ENCODE measurements at regions not wholly inside any gene's neighbourhood (a gene's known extent, or its start where the extent isn't known, plus 50 kb on each side); places are given as distances from the start of the nearest gene placed in this dataset.

DNA sequence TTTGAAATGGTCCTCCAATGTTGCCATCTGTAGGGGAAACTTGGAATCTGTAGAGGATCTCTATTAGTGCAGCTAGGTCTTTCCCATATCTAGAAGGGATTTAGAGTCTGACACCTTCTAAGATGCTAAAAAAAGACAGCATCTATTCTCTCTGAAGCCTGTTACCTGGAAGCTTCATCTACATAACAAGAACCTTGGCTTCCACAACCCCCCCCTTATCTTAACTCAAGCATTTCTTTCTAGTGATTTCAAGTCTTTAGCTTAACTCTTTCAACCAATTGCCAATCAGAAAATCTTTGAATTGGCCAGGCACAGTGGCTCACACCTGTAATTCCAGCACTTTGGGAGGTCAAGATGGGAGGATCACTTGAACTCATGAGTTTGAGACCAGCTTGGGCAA is 543.3 kb downstream of the TRHDE start:
- no peaks in the 10 kb centered on the region for H3K9me2 ChIP-seq (ENCODE audit: low read depth, low read length)
- H3F3A ChIP-seq (ENCODE audit: insufficient read depth, low read length), result no peaks in the 10 kb centered on the region
- H4K20me1 ChIP-seq (ENCODE audit: insufficient read depth, low read length), result no peaks in the 10 kb centered on the region
- no peaks in the 10 kb centered on the region for H3K4me1 ChIP-seq (ENCODE audit: insufficient read depth, low read length, severe bottlenecking)
- H3K27ac ChIP-seq (ENCODE audit: low read depth, low read length, poor library complexity, severe bottlenecking), result no peak overlapping the region
- H3K4me2 ChIP-seq (ENCODE audit: low read length), result no peak overlapping the region
- H3K79me2 ChIP-seq (ENCODE audit: insufficient read depth, low read length), result no peaks in the 10 kb centered on the region
- no peaks in the 10 kb centered on the region for H3K36me3 ChIP-seq (ENCODE audit: insufficient read depth, low read length)
- no peak overlapping the region for H3K4me3 ChIP-seq (ENCODE audit: low read depth, low read length, poor library complexity, severe bottlenecking)
- no peaks in the 10 kb centered on the region for H3K9me3 ChIP-seq (ENCODE audit: low read length)
- H2AFZ ChIP-seq (ENCODE audit: low read length), result no peak overlapping the region
- H3K27me3 ChIP-seq (ENCODE audit: insufficient read depth, low read length), result no peaks in the 10 kb centered on the region
- TF ChIP-seq EZH2 (IDR thresholded peaks at IDR 0.05; ENCODE audit: borderline replicate concordance, low read length), result no peak
- TF ChIP-seq, protein P1, sequence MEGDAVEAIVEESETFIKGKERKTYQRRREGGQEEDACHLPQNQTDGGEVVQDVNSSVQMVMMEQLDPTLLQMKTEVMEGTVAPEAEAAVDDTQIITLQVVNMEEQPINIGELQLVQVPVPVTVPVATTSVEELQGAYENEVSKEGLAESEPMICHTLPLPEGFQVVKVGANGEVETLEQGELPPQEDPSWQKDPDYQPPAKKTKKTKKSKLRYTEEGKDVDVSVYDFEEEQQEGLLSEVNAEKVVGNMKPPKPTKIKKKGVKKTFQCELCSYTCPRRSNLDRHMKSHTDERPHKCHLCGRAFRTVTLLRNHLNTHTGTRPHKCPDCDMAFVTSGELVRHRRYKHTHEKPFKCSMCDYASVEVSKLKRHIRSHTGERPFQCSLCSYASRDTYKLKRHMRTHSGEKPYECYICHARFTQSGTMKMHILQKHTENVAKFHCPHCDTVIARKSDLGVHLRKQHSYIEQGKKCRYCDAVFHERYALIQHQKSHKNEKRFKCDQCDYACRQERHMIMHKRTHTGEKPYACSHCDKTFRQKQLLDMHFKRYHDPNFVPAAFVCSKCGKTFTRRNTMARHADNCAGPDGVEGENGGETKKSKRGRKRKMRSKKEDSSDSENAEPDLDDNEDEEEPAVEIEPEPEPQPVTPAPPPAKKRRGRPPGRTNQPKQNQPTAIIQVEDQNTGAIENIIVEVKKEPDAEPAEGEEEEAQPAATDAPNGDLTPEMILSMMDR (IDR thresholded peaks at IDR 0.05; ENCODE audit: low read length), result no peak
- H3K9ac ChIP-seq (ENCODE audit: low read length), result no peak overlapping the region

DNA sequence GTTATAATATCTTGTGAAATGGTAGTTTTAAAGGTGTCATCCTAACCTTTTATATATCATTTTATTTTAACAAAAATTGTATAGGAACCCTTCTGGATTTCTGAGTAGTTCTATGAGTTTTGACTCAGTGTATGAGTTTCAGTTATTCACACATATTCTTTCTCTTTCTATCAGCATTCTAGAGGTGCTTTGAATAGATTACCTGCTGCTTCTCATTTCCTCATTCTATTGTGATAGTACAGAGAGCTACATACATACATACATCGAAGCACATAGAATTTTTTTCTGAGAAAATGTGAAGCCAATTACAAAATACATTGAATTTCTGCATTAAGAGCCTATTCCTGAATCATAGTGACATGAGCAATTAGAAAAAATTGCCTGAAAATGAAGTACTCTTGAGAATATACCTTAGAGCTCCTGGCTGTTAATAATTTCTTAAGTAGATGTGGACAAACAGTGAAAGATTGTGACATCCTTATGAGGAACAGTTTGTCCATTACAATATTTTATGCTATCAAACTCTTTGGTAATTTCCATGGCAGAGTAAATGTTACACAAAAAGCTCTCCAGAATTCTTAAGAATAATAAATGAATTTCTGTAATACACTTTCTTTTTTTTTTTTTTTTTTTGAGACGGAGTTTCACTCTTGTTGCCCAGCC is 556.6 kb downstream of the TRHDE start:
- H3K79me2 ChIP-seq (ENCODE audit: insufficient read depth, low read length), result no peaks in the 10 kb centered on the region
- no peaks in the 10 kb centered on the region for H3K36me3 ChIP-seq (ENCODE audit: insufficient read depth, low read length)
- H3K27ac ChIP-seq (ENCODE audit: low read depth, low read length, poor library complexity, severe bottlenecking), result no peak overlapping the region
- H3K9me2 ChIP-seq (ENCODE audit: low read depth, low read length), result no peaks in the 10 kb centered on the region
- H4K20me1 ChIP-seq (ENCODE audit: insufficient read depth, low read length), result no peaks in the 10 kb centered on the region
- no peaks in the 10 kb centered on the region for H3K27me3 ChIP-seq (ENCODE audit: insufficient read depth, low read length)
- no peak overlapping the region for H2AFZ ChIP-seq (ENCODE audit: low read length)
- H3K4me2 ChIP-seq (ENCODE audit: low read length), result no peak overlapping the region
- TF ChIP-seq EZH2 (IDR thresholded peaks at IDR 0.05; ENCODE audit: borderline replicate concordance, low read length), result no peak
- TF ChIP-seq, protein P1 (IDR thresholded peaks at IDR 0.05; ENCODE audit: low read length), result no peak
- H3K4me3 ChIP-seq (ENCODE audit: low read depth, low read length, poor library complexity, severe bottlenecking), result no peak overlapping the region
- no peaks in the 10 kb centered on the region for H3K9me3 ChIP-seq (ENCODE audit: low read length)
- H3K4me1 ChIP-seq (ENCODE audit: insufficient read depth, low read length, severe bottlenecking), result no peaks in the 10 kb centered on the region
- H3F3A ChIP-seq (ENCODE audit: insufficient read depth, low read length), result no peaks in the 10 kb centered on the region
- no peak overlapping the region for H3K9ac ChIP-seq (ENCODE audit: low read length)

DNA sequence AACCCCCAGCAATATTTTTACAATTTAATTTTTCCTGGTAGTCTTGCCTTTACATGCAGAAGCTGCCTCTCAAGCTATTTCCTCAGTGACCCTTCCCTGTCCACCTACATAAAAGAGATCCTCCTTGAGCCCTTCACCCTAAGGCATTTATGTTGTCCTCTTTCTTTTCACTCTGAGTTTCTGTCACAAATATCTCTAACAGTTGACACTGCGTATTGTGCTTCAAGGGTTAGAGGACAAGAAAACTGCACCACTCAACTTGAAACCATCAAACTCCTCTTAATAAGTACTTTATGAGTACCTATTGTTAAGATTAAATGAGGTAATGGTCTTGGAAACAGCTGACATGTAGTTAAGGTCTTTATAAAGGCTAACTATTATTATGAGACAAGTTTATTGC is 557.7 kb downstream of the TRHDE start:
- Histone ChIP-seq H3K4me1 (ENCODE audit: insufficient read depth, low read length, severe bottlenecking) (no peaks in the 10 kb centered on the region), H3K27ac (ENCODE audit: low read depth, low read length, poor library complexity, severe bottlenecking) (no peak overlapping the region), H2AFZ (ENCODE audit: low read length) (no peak overlapping the region), H3K27me3 (ENCODE audit: insufficient read depth, low read length) (no peaks in the 10 kb centered on the region), H3K9me3 (ENCODE audit: low read length) (no peaks in the 10 kb centered on the region), H3K4me2 (ENCODE audit: low read length) (no peak overlapping the region), H3K36me3 (ENCODE audit: insufficient read depth, low read length) (no peaks in the 10 kb centered on the region), H3F3A (ENCODE audit: insufficient read depth, low read length) (no peaks in the 10 kb centered on the region), H3K4me3 (ENCODE audit: low read depth, low read length, poor library complexity, severe bottlenecking) (no peak overlapping the region), H4K20me1 (ENCODE audit: insufficient read depth, low read length) (no peaks in the 10 kb centered on the region), H3K79me2 (ENCODE audit: insufficient read depth, low read length) (no peaks in the 10 kb centered on the region), H3K9ac (ENCODE audit: low read length) (no peak overlapping the region), H3K9me2 (ENCODE audit: low read depth, low read length) (no peaks in the 10 kb centered on the region)
- TF ChIP-seq, protein P1 (IDR thresholded peaks at IDR 0.05; ENCODE audit: low read length), result no peak
- TF ChIP-seq EZH2 (IDR thresholded peaks at IDR 0.05; ENCODE audit: borderline replicate concordance, low read length), result no peak

Data from OCI-LY1 (cell line).